Endothelial cell of umbilical vein (primary cell): ENCODE measurements at regions not wholly inside any gene's neighbourhood (a gene's known extent, or its start where the extent isn't known, plus 50 kb on each side); places are given as distances from the start of the nearest gene placed in this dataset.

Experiments
- BruUV-seq: library from RNA; stranded (reverse); fragments of 400-500 nt; replicated peaks from 2 replicates; lab custom pipeline; 2021; lab: Mats Ljungman, UMichigan
- CTCF ChIA-PET: fragments of 300-600, 350-600 bp; sonication (Branson Sonifier 250); formaldehyde crosslinking; loops from one replicate; lab custom pipeline; 2021; ENCODE audit warnings: antibody characterized with exemption, inconsistent platforms; lab: Charles Lee
- POLR2A ChIA-PET: fragments of 300-600, 350-600 bp; sonication (Branson Sonifier 250); formaldehyde crosslinking; loops from one replicate; lab custom pipeline; 2021; ENCODE audit warnings: antibody characterized with exemption, inconsistent platforms; lab: Charles Lee
- DNase-seq: peaks from one replicate; pipeline ENCODE4 v3.0.0-alpha.2; 2011; ENCODE audit warnings: low read depth, low spot score
- FAIRE-seq: peaks from 2 replicates; lab custom pipeline; 2011; peaks lifted over from hg19 to GRCh38; lab: Jason Lieb, UNC
- H2AFZ ChIP-seq: 2 replicates; pipeline ENCODE4 v1.6.0; 2012; ENCODE audit warnings: low read depth, low read length, control low read depth, inconsistent platforms
- H3K27ac ChIP-seq: 2 replicates; pipeline ENCODE4 v1.5.1; 2011; ENCODE audit warnings: low read depth, mild to moderate bottlenecking, control low read depth, low read length, moderate library complexity; ENCODE audit not compliant: insufficient read depth
- H3K27me3 ChIP-seq, 2 experiments: 2 replicates each; pipeline versions ENCODE4 v1.6.0 to v1.6.1; 2011; ENCODE audit warnings: low read length in 2 of 2, mixed read lengths in 1 of 2; ENCODE audit not compliant: control insufficient read depth in 2 of 2, insufficient read depth in 2 of 2
- H3K36me3 ChIP-seq, 2 experiments: 2 replicates in 1 of 2; 3 replicates in 1 of 2; pipeline ENCODE4 v1.5.1; 2011; ENCODE audit warnings: low read length in 2 of 2, mild to moderate bottlenecking in 1 of 2, moderate library complexity in 1 of 2; ENCODE audit not compliant: control insufficient read depth in 2 of 2, insufficient read depth in 2 of 2; ENCODE audit errors: extremely low read depth in 1 of 2
- H3K4me1 ChIP-seq: 3 replicates; pipeline ENCODE4 v1.5.1; 2011; ENCODE audit warnings: mild to moderate bottlenecking, low read length; ENCODE audit not compliant: control insufficient read depth, insufficient read depth; ENCODE audit errors: extremely low read depth
- H3K4me2 ChIP-seq: 2 replicates; pipeline ENCODE4 v1.6.1; 2011; ENCODE audit warnings: low read length, control low read depth, mixed read lengths; ENCODE audit not compliant: insufficient read depth
- H3K4me3 ChIP-seq, 3 experiments: fragments of 200-600 bp in 1 of 3; sonication (generic), shearing (Covaris generic) in 1 of 3; replicated peaks in 1 of 3; 2 replicates each; pipeline ENCODE4 v1.5.1; 2011 to 2016; ENCODE audit warnings: control low read depth in 3 of 3, low read length in 3 of 3, mild to moderate bottlenecking in 2 of 3, inconsistent platforms in 1 of 3, low read depth in 1 of 3, moderate library complexity in 1 of 3; ENCODE audit not compliant: insufficient read depth in 1 of 3
- H3K79me2 ChIP-seq: 2 replicates; pipeline ENCODE4 v1.6.0; 2012; ENCODE audit warnings: low read length, inconsistent platforms; ENCODE audit not compliant: control insufficient read depth, insufficient read depth
- H3K9ac ChIP-seq: replicated peaks from 2 replicates; pipeline ENCODE3; 2011; ENCODE audit warnings: low read length, control low read depth; ENCODE audit not compliant: insufficient read depth; ENCODE audit errors: extremely low read depth
- H3K9me1 ChIP-seq: replicated peaks from 3 replicates; pipeline ENCODE4 v1.6.0; 2011; ENCODE audit warnings: mild to moderate bottlenecking, low read length; ENCODE audit not compliant: control insufficient read depth, insufficient read depth; ENCODE audit errors: extremely low read depth
- H3K9me3 ChIP-seq: replicated peaks from 2 replicates; pipeline ENCODE4 v1.5.1; 2012; ENCODE audit warnings: low read length, inconsistent platforms; ENCODE audit not compliant: control insufficient read depth, insufficient read depth
- H4K20me1 ChIP-seq: replicated peaks from 2 replicates; pipeline ENCODE3; 2011; ENCODE audit warnings: mild to moderate bottlenecking, low read length; ENCODE audit not compliant: control insufficient read depth, insufficient read depth; ENCODE audit errors: extremely low read depth
- CTCF ChIP-seq, 2 donors: IDR thresholded peaks; 1 replicate in 1 of 2; 2 replicates in 1 of 2; pipeline ENCODE4 v1.5.1; 2011; ENCODE audit warnings: low read length in 2 of 2, mild to moderate bottlenecking in 2 of 2, moderate library complexity in 2 of 2, control low read depth in 1 of 2, inconsistent platforms in 1 of 2, low read depth in 1 of 2; ENCODE audit not compliant: insufficient read depth in 1 of 2; ENCODE audit errors: extremely low read depth in 1 of 2
- EZH2 ChIP-seq: IDR thresholded peaks from 2 replicates; pipeline ENCODE4 v1.6.1; 2012; ENCODE audit warnings: borderline replicate concordance, low read depth, mild to moderate bottlenecking, moderate library complexity, low read length, inconsistent platforms; ENCODE audit not compliant: severe bottlenecking
- FOS ChIP-seq: IDR thresholded peaks from 2 replicates; pipeline ENCODE4 v1.6.1; 2011; ENCODE audit warnings: mild to moderate bottlenecking, low read length, moderate library complexity, borderline replicate concordance; ENCODE audit not compliant: insufficient read depth
- GATA2 ChIP-seq: IDR thresholded peaks from 2 replicates; pipeline ENCODE4 v1.7.0; 2011; ENCODE audit warnings: low read depth, mild to moderate bottlenecking, moderate library complexity, mixed read lengths, low read length; ENCODE audit not compliant: insufficient read length, insufficient read depth
- JUN ChIP-seq: IDR thresholded peaks from 2 replicates; pipeline ENCODE4 v1.6.1; 2011; ENCODE audit warnings: borderline replicate concordance, low read depth; ENCODE audit not compliant: insufficient read length, insufficient read depth
- MAX ChIP-seq: IDR thresholded peaks from 2 replicates; pipeline ENCODE4 v1.6.1; 2011; ENCODE audit not compliant: insufficient read depth, insufficient read length
- MYC ChIP-seq: IDR thresholded peaks from one replicate; pipeline ENCODE4 v1.6.1; 2011; ENCODE audit warnings: mild to moderate bottlenecking, low read depth, low read length
- POLR2A ChIP-seq: IDR thresholded peaks from 2 replicates; pipeline ENCODE4 v1.6.1; 2012; ENCODE audit warnings: low read depth, mild to moderate bottlenecking, control low read depth, low read length
- POLR2AphosphoS5 ChIP-seq: IDR thresholded peaks from 2 replicates; pipeline ENCODE4 v1.6.1; 2012; ENCODE audit warnings: low read depth, mild to moderate bottlenecking, control low read depth, low read length, moderate library complexity; ENCODE audit not compliant: insufficient read depth
- dilution Hi-C: fragments of 300-500 bp; cut with MboI; formaldehyde crosslinking; loops from one replicate; pipeline ENCODE4 v1.15.0; 2019; ENCODE audit warnings: low sequenced_read_pairs; ENCODE audit not compliant: extremely low pct_ligation_motif_present
- intact Hi-C: fragments of 100-400 bp; cut with micrococcal nuclease; formaldehyde crosslinking; loops from one replicate; pipeline ENCODE4 v1.10.0; 2022

- no peak overlapping the region for H3K9ac ChIP-seq
- no TSS peak for BruUV-seq
- no peak for DNase-seq
- dilution Hi-C loops (no loop called here), intact Hi-C loops (no loop called here)
- H3K4me1 ChIP-seq = no peaks in the 10 kb centered on the region
- ChIA-PET POLR2A (no interaction called here), CTCF (no interaction called here)
- peaks cover 10% of the 10 kb centered on the region for H3K9me3 ChIP-seq
- H2AFZ ChIP-seq = no peak overlapping the region
- H3K36me3 ChIP-seq = no peaks in the 10 kb centered on the region
- H3K4me3 ChIP-seq = no peak overlapping the region
- FAIRE-seq = no peak
- no peaks in the 10 kb centered on the region for H4K20me1 ChIP-seq
- TF ChIP-seq CTCF (IDR thresholded peaks at IDR 0.05; ENCODE audit: extremely low read depth in 1 of 2, insufficient read depth in 1 of 2, low read depth in 1 of 2, low read length in 2 of 2) (no peak), JUN (no peak), GATA2 (no peak), POLR2A (no peak), EZH2 (no peak), FOS (no peak), MYC (no peak), MAX (no peak), POLR2AphosphoS5 (no peak)
- H3K27me3 ChIP-seq = no peaks in the 10 kb centered on the region
- H3K9me1 ChIP-seq = no peaks in the 10 kb centered on the region
- H3K27ac ChIP-seq = no peak overlapping the region
- H3K4me2 ChIP-seq = no peak overlapping the region
- H3K79me2 ChIP-seq = no peaks in the 10 kb centered on the region
Measured at GRCh38 chr2:220117025-220117424, 489.6 kb downstream of the SLC4A3 start.
